ENCODE measurements at regions not wholly inside any gene's neighbourhood (a gene's known extent, or its start where the extent isn't known, plus 50 kb on each side); places are given as distances from the start of the nearest gene placed in this dataset.
"Not testable (repeated sequence)": the region's sequence is repeated elsewhere in the genome, so short reads cannot be mapped to it uniquely, and the experiment has no call there.

DNA sequence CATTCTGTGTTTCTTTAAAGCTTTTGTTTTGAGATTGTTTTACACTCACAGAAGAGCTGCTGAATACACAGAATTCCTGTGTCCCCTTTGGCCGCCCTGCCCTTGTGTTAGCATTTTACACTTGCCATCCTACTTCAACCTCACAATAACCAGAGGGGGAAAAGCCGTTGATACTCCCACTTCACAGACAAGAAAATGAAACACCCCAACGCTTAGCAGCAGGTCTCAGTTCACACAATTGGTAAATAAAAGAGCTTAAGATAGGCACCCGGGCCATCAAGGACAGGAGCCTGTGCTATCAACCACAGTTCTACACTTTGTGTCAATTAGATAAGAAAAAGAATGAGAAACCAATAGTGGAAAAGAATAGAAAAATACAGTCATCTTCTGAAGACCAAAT is 178.0 kb downstream of the SYK start:
- DNase-seq (ENCODE audit: low read depth): no peak

DNA sequence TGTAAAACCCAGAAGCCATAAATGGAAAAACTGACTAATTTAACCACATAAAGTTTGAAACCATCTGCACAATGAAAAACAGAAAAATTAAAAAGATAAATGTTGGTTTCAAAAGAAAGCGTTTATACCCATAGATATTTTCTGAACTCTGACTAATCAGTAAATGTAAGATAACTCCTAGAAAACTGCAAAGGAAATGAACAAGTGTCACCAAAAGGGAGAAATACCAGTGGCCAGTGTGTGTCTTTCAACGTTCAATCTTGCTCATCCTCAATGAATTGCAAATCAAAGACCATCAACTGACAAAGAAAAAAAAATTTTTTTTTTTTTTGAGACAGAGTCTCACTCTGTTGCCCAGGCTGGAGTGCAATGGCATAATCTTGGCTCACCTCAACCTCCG is 180.1 kb downstream of the SYK start:
- DNase-seq (ENCODE audit: low read depth): no peak

DNA sequence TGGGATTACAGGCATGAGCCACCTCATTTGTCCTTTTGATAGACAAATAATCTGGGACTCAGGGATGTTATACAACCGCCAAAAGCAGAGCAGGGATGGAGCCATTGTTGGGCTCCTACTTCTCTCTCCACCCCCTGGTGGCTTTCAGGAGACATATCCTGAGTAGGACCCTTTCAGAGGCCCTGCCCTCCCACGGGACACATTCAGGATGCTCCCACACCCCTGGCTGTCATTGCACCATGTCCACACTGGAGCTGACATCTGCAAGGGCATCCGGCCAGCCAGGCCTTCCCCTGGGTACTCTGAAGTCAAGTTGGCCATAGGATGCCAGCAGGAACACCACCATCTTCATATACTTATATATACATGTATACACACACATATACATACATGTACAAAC is 181.8 kb downstream of the SYK start:
- no peak for DNase-seq (ENCODE audit: low read depth)

DNA sequence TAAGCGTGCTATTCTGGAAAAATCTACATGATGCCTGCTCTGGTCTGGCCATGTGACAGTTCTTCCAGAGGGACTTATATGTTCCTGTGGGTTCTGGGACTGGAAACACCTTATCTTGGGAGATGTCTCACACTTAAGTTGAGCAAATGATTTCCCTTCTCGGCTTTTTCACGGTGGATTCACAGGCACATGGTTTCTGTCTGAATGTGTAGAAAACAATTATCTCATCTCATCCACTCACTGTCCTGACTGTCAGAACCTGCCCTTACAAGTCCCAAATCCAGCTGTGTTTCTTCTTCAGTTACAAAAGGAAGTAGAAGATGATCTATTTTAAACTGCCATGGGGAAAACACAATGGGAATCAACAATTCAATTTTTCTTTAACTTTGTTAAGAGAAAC is 184.0 kb downstream of the SYK start:
- no peak for DNase-seq (ENCODE audit: low read depth)

DNA sequence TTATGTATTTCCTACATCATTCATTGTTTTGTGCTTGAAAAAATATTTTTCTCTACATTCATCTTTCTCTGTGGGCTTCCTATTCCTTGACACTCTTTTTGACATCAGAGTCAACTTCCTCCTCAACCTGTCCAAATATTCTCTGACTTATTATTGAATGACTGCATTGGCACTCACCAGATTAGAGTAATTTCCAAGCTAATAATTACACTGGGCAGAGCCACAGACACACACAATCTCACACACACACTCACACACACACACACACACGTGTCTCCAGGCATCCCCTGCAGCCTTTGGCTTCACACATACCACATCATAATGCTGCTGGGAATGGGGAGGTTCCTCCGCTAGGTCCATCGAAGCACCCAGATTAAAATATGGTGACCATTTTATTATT is 184.5 kb downstream of the SYK start:
- no peak for DNase-seq (ENCODE audit: low read depth)

DNA sequence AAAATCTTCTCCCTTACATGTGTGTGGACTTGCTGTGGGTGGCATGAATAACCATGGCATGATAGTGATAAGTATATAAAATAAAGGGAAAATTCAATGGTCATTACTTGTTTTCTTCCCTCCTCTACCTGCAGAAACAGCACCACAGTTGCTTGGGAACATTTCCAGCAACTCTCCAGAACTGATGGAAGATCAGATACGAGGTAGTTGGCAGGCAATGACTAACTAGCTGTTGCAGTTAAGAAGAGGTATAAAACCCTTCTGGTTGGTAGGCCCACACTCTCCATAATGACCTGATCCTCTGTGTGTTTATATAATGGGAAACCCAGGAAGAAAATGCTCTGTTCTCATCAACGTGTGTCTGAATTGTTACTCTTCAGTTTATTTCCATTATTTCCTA is 185.9 kb downstream of the SYK start:
- DNase-seq (ENCODE audit: low read depth): no peak

DNA sequence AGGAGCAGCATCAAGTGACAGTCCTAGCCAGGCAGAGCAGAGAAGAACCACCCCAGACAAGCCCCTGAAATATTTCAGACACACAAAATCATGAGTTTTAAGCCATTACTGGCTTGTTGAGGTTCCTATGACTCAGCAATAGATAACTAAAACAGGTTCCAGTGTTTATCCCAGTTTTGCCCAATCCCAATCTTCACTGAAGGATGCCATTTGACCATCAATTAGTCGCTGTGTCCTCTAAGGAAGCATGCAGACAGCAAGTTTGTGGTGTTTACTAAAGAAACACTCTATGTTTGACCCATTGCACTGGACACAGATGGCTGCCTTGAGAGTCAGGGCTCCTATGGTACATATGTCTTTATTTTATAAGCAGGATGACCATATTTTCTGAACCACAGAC is 186.7 kb downstream of the SYK start:
- no peak for DNase-seq (ENCODE audit: low read depth)

DNA sequence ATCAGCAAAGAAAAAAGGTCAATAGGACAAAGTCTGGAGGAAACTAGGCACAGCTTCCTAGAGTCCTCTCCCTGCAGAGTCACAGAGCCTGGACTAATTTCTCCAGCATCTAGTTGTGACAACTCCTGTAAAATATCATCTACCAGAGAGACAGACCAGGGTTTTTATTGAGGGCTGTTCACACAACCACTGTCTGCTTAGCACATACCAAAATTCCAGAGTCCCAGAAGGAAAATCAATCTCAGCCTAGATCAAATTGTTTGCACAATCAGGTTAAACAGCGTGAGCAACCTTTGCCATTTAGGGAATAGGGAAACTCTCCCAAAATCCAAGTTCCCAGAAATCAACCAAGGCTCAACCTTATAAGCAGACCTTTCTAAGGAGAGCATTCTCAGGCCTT is 190.3 kb downstream of the SYK start:
- no peak for DNase-seq (ENCODE audit: low read depth)

DNA sequence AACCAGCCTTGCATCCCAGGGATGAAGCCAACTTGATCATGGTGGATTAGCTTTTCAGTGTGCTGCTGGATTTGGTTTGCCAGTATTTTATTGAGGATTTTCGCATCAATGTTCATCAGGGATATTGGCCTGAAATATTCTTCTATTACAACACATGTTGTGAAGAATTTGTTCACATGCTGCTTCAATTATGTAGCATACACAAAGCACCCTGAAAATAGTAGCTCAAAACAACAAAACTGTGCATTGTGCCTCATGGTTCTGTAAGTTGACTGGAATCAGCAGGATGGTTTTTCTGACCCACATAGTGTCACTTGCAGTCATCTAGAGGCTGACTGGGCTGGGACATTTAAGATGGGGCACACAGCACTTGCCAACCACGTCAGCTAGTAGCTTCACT is 193.9 kb downstream of the SYK start:
- DNase-seq (ENCODE audit: low read depth): no peak

DNA sequence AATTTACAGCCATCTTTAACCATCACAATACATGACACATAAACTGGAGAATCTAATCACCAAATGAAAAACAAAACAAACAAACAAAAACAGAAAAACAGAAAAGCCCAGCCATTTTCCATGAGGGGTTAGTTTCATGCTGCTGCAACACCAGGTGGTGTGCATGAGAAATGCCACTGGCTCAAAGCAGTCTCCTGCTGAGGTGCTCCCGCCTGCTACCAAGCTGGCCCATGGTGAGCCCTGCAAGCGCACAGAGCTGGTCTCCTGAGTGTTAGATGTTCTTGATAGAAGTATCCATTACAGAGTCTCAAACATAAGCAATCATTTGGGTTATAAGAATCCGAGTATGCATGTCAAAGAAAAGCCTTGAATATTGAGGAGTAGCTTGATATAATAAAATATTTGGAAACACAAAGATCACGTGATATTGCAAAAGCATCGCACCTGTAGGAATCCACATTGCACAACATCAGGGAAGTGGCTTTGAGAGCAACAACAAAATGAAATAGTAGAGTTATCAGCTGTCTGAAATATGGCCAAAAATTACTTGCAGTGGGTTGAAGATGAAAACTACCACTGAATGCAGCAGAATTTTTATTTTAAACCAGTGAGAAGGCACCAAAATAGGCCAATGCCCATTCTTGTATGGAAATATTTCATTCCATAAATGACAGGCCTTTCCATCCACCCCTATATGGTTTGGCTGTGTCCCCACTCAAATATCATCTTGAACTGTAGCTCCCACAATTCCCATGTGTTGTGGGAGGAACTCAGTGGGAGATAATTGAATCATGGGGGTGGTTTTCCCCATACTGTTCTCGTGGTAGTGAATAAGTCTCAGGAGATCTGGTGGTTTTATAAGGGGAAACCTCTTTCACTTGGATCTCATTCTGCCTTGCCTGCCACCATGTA is 194.8 kb downstream of the SYK start:
- no peak for DNase-seq (ENCODE audit: low read depth)

DNA sequence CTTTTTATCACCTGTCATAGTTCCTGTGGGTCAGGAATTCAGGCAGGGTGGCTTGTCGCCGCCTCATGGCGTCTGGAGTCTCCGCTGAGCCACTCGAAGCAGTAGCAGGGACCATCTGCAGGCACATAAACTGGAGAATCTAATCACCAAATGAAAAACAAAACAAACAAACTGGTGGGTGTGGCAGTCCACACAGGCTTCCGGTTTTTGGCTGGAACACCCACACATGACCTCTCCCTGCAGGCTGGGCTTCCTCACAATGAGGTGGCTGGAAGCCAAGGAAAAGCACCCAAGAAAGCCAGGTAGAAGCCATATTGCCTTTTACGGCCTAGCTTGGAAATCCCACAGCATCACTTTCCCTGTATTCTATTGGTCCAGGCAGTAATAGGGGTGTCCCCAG is 197.0 kb downstream of the SYK start:
- no peak for DNase-seq (ENCODE audit: low read depth)

DNA sequence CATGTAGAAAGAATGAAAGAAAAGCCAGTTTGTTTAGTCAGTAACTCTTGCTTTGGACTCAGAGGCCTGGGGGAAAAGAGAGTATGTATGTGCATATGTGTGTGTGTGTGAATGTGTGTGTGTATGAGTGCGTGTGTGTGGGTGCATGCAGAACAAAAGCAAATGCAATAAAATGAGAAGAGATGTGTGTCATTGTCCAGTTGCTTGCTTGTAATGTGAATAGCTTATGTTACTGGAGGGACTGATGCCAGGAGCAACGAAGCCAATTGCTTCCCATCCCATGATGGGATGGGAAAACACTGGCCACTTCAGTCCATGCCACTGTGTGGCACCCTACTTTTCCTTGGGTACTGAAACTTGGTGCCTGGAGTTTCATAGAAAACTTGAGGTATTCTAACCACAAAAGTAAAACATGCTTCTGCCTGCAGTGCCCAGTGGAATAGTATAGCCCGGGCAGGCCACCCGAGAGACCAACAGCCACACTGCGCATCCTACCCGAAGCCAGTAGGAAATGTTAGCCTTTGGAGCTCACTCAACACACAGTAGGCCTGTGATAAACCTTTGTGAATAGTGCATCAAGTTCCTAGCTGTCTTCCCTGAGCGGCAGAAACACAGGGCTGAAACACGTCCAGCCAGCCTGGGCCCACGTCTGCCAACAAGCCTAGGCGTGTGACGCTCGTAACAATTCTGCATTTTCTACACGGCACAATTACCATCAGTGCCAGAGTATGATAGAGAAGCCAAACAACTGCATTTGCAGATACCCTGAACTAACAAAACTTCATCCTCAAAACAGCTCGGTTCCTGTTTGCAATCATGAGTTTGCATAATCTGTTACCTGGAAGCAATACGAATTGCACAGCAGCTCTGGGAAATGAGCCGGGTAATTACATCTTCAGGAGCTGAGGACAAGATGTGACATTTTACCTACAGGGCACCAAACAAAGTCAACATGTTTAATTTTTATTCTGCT is 198.1 kb downstream of the SYK start:
- DNase-seq (ENCODE audit: low read depth): no peak

DNA sequence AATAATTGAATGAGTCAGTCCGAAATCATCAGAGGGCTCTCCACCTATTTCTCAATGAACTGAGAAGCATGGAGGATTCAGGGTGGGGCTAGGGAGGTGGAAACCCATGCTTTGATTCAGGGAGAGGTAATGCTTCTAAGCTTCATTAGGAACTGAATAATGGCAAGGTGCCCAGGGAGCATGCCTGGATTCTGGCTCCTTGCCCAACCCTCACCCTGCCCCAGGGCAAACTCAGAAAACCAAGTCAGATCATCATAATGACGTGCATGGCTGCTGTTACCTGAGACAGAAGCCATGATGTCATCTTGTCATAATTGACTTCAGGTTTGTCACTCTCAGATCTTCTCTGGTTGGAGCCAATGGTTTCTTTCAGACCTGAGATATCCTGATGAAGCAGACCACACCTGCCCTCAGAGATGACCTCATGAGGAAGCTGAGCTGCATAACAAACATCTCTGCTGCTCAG is 199.6 kb downstream of the SYK start:
- DNase-seq (ENCODE audit: low read depth): peak; percentile 59

DNA sequence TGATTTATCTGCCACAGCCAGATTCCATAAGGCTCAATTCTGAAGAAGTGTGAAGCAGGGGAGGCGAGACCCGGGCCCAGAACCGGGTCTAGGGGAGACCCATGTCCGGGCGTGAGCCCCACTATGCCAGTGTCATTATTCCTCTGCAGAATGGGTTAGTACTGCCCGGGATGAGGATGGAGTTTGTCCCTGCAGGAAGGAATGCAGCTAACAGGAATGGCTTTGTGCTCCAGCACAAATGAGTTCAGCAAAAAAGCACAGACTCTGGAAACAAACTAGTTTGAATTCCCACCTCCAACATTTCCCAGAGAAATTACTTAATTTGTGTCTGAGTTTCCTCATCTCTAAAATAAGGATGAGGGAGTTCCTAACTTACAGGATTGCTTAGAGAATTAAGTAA is 202.9 kb downstream of the SYK start:
- DNase-seq (ENCODE audit: low read depth): no peak

DNA sequence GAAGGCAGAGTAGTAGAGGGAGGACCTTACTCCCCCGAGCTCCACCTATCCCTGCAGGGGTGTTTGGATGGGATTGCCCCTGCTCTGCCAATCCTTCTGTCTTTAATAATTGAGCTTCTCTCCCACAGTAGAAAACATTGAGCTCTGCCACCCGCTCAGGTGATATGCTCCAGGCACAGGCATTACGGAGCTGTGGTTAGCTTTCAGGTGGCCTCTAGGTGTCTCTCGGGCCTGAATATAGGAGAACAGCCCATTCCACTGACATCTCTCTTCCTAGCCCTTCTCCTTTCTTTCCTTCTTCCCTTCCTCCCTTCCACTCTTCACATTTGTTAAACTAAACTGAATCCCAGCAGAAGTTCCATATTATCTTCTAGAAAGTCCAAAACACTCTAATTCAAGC is 203.4 kb downstream of the SYK start:
- DNase-seq (ENCODE audit: low read depth): no peak

DNA sequence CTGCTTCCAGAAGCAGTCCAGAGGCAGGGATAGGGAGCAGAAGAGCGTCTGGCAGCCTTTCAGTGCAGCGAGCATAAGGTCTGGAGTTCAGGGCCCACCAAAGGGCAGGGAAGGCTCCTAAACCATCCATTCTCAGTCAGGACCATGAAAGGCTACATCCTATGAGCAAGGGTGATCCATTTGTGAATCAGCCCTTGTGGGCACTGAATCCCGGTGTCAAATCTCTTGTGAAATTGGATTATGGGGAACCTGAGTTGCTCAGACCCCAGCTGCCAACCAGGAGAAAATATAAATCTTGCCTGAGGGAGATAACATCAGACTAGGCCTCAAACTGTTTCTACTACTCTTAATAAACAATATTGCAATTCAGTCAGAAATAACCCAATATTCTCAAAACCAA is 204.4 kb downstream of the SYK start:
- DNase-seq (ENCODE audit: low read depth): no peak

DNA sequence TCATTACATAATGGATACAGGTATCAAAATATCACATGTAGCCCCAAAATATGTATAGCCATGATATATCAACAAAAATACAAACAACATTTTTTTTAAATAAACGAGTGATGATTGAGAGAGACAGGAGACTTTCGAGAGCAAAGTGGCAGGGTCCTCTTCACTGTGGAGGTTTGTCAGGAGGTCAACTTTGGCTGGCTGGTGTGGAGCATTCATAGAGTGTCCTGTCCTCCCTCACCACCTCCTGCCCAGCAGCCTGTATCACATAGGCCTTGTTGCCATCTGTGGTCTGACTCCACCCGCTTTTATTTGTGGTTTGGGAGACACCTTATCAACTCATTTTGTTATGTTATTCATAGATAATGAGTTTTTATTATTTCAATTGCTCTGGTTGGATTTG is 206.9 kb downstream of the SYK start:
- no peak for DNase-seq (ENCODE audit: low read depth)

DNA sequence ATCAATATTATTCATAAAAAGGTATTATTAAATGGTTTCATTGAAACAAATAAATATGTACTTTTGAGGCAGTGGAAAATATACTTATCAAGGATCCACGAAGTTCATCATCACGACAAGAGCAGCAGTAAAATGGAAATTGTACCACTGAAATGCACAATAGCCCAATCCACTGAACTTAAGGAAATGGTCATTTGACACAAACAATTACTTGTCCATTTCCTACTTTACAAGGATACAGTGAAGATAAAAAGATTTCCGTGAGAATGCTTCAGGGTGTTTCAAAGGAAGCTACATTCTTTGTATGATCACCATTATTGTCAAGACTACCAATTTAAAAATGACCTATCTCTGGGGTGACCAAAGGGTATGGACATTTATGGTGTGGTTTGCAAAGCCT is 210.3 kb downstream of the SYK start:
- DNase-seq (ENCODE audit: low read depth): no peak

DNA sequence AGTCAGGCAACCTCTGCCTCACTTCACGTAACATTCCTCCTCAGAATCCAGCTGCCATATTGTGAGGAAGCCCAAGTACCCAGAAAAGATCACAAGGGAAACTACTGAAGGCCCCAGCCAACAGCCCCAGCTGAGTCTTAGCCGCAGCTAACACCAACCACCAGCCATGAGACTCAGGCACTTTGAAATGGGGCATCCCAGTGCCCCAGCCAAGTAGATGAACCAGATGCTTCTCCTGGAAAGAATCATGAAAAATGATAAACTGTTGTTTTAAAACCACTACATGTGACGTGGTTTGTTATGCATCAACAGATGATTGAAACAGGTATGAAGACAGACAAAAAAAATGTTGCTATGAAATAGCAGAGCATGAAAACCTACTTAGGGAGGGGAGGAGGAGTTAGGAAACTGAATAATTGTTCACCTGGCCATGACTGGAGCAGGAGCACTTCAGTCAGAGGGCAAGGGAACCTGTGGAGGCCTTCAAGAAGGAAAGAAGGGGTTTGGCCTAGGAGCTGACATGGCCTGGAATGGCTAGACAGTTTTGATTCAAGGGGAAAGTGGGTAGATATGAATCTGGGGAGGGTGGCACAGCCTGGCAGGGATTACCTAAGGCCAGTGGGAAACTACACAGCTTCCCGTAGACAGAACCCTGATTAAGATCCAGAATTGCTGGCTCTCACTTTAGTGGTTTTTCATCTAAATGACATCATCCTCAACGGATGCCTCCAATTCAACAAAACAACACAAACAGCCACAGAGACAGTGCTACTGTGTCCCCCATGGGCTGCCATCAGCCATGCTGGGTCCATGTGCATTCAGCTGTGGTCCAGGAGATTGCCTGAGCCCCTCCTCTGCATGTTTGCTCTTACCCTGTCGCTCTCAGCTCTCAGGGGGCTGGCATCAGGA is 211.6 kb downstream of the SYK start:
- no peak for DNase-seq (ENCODE audit: low read depth)

DNA sequence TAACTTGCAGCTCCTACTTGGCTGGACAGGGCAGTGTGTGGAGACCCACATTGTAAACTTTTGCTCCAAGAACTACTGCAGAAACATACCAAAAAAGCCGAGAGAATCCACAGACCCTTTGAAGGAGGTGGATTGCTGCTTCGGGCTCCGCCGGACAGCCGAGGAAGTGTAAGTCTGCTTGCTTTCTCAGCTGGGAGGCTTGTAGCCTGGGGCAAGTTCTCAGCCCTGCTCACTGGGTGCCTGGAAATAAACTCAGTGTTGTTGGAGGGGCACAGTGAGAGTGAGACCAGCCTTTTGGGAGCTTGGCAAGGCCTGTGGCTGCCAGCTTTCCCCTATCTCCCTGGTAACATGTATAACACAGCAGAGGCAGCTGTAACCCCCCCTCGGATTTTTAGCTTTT is 215.6 kb downstream of the SYK start:
- no peak for DNase-seq (ENCODE audit: low read depth)

DNA sequence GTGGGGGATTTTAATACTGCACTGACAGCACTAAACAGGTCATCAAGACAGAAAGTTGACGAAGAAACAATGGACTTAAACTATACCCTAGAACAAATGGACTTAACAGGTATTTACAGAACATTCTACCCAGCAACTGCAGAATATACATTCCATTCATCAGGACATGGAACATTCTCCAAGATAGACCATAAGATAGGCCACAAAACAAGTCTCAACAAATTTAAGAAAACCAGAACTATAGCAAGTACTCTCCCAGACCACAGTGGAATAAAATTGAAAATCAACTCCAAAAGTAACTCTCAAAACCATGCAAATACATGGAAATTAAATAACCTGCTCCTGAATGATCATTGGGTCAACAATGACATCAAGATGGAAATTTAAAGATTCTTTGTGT is 218.3 kb downstream of the SYK start:
- DNase-seq (ENCODE audit: low read depth): not testable (repeated sequence)

DNA sequence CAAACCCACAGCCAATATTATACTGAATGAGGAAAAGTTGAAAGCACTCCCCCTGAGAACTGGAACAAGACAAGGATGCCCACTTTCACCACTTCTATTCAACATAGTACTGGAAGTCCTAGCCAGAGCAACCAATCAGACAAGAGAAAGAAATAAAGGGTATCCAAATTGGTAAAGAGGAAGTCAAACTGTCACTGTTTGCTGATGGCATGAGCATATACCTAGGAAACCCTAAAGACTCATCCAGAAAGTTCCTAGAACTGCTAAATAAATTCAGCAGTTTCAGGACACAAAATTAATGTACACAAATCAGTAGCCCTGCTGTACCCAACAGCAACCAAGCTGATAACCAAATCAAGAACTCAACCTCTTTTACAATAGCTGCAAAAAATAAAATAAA is 220.0 kb downstream of the SYK start:
- not testable (repeated sequence) for DNase-seq (ENCODE audit: low read depth)

Data from HS-27A (cell line).